GM19452 (cell line): ENCODE measurements at regions not wholly inside any gene's neighbourhood (a gene's known extent, or its start where the extent isn't known, plus 50 kb on each side); places are given as distances from the start of the nearest gene placed in this dataset.
A peak's percentile ranks its signal among the peaks of the same experiment; 100 is the strongest.

ENCODE experiments used
- ATAC-seq: cut with Tn5 transposase; IDR thresholded peaks from one replicate; pipeline ENCODE4 v1.9.1; 2021; ENCODE audit not compliant: unreplicated experiment

- no peak for ATAC-seq
Measured at GRCh38 chr5:103428923-103429322, 133.7 kb downstream of the NUDT12 start.

DNA sequence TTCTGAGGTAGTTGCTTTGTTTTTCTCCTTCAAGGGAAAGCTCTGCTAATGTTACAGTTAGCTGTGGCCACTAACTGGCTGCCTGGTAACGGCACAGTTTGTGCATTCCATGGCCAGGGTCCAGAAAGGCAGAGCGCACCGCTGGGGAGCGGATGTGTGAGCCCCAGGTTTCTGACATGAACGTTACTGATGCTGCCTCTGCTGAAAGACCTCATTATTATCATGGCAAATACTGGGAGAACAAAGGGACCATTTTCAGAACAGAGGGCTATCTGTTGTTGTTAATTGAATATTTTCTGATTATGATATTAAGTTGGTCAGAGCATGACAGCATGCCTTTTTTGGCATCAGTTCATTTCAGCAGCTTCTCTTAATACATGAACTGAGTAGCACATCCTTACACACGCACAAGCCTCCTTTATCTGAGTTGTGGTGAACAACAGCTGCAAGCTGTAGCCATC lies 134.1 kb downstream of the NUDT12 start:
- ATAC-seq: no peak

- no peak for ATAC-seq
Measured at GRCh38 chr5:103427326-103427725, 135.3 kb downstream of the NUDT12 start.

GRCh38 chr5:103425686-103426454 lies 136.7 kb downstream of the NUDT12 start:
- ATAC-seq: no peak

- no peak for ATAC-seq
Measured at GRCh38 chr5:103424453-103425205, 138.0 kb downstream of the NUDT12 start.

DNA sequence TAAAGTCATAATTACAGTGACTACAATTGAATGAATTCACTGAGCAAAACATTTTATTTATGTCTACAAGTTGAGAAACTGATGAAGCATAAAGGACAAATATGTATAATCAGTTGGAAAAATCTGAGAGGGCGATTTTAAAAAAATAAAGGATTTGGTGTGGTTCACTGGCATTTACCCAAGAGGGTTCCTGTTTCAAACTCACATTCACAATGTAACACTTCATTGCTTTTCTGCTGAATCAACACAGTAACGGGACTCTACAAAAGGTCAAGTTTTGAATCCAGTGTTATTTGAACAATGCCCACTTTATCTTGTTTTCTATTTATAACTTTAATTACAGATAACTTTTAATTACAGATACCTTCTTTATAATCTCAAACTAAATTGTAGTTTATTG lies 138.6 kb downstream of the NUDT12 start:
- ATAC-seq: no peak

DNA sequence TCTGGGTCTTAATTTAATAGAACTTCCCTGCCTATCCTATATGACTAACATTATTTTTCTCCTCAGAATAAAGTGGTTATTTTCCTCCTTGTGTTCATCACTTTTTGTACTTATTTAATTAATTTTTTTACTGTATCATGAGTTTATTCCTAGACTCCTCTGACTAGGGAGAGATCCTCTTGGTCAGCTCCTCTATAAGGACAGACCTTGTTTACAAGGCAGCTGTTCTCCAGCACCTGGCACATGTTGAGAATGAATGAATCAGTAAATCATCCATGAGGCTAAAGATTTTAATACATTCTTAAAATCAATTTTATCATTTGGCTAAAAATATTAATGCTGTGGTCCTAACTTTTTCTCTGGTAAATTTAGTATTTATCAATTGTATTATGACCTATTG lies 139.8 kb downstream of the NUDT12 start:
- ATAC-seq: no peak

DNA sequence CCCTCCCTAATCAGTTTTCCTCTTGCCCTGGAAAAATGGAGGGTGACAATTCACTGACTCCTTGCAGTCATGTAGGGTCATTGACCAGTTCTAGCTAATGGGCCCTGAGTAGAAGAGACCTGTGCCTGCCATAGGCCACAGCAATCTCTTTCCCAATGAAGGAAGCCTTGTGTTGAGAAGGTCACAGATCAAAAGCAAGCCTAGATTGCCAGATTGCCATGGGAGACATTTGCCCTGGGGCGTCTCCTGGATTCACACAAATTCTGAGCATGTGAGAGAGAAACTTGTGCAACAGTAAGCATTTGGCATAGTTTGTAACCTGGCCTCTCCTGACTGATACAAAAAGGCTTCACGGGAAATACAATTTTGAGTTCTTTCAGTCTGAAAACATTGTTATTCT lies 148.0 kb downstream of the NUDT12 start:
- ATAC-seq: no peak

GRCh38 chr5:103411711-103412110 lies 150.9 kb downstream of the NUDT12 start:
- ATAC-seq: no peak

GRCh38 chr5:103410172-103410571 lies 151.6 kb downstream of the MACIR start:
- ATAC-seq: peak; percentile 99

GRCh38 chr5:103409013-103409670 lies 150.6 kb downstream of the MACIR start:
- ATAC-seq: no peak

DNA sequence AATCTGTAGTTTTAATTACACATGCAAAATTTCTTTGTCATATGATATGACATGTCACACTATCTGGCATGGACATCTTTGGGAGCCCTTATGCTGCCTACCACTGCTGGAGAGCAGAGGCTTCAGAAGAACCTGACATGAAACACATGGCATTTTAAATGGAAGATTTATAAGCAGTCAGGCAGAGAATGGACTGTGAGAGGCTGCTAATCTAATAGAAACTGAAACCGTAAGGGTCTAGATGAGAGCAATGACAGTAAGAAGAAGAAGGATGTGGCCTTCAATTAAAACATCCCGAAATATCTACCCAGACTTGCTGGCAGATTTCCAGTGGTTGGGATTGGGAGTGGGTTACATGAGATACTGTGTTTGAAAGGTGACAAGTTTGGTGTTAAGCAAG lies 149.8 kb downstream of the MACIR start:
- no peak for ATAC-seq

DNA sequence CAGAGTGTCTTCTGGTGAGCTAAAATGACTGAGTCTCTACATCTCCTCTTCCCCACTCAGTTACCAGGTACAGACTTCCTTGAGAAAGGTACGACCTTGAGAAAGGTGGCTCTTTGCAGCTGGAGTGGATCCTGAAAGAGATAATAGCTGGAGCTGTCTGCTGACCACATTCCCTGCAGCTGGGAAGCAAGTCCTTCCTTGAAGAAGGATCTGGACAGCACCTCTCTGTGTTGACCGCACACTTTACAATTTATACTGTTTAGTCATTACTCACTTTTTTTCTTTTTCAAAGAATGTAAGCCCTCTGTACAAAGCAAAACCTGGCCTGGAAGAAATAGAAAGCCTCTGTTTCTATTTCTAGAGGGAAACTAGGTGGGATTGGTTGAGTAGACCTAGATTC lies 148.8 kb downstream of the MACIR start:
- ATAC-seq: no peak

DNA sequence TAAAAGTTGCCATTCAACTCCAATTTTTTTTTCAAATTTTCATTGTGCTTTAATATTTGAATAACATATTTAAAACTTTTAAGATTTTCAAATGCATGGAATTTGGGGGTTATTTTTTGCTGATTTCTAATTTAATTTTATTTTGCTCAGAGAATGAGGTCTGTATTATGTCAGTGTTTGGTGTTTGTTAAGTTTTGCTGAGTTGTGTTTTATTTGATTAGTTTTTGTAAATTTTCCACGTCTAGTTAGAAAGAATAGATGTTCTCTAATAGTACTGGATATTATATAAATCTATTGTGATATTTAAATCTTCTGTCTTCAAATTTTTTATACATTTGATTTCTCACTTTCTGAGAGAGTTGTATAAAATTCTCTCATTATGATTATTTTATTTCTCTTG lies 145.9 kb downstream of the MACIR start:
- no peak for ATAC-seq

- ATAC-seq: no peak
Measured at GRCh38 chr5:103402851-103403250, 144.3 kb downstream of the MACIR start.

GRCh38 chr5:103397739-103398581 lies 139.4 kb downstream of the MACIR start:
- no peak for ATAC-seq

DNA sequence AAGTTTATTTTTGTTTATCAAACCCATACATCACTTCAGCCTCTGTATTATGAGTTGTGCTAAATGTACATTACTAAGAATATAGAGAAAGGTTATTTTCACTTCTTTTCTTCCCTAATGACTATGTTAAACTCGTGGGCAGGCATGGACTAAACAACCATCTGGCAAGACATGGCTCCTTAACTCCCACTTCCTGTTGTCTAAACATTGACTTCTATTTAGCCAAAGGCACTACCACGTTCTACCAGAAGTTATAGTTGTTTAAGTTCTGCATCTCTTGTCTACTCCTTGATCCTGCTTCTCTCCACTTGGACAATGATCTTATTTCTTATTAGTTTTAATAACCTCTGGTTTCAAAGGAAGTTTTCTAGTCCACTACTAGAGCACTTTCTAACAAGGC lies 136.1 kb downstream of the MACIR start:
- no peak for ATAC-seq

DNA sequence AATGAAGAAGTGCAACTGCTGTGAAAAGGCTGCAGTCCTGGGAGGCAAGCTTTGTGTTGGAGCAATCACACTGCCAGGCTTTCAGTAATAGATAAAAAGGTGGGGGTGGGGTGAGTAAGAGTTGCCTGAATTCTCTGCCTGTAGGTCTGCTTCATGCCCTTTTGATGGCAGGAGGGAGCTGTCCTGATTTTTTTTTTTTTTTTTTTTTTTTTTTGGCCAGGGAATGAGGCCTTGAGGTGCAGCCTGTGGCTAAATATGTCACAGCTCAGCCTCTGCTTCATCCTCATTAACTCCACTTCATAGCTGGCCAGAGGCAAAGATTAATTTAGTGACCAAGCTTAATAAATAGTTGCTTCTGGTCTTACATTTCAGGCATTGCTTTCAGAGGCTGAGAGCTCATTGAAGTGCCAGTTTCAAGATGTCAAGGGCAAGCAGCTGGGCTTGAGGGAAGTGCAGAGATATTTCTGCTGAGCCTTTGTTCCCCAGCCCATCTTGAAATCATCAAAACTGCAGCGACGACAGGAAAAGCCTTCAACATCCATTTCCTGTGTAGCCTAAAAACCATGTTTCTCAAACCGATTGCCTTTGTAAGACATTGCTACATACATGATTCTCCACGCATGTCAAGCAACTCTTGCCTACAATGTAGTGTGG lies 134.7 kb downstream of the MACIR start:
- no peak for ATAC-seq

DNA sequence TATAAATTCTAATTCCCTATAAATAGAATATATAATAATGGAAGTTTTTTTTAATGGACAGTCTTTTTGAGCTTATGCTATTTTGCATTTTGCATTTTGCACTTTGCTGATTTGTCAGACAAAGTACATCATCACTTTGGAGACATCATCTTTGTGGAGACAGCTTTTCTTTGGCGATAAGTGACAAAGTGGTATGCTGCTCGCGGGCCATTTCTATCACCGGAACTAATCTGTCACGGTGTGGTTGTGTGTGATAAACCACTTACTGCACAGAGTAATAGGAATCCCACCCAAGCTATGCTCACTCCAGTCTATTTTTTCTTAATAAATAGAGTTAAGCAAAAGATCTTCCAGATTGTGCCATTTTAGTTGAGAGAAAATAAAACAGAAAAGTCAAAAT lies 133.1 kb downstream of the MACIR start:
- ATAC-seq: no peak

- no peak for ATAC-seq
Measured at GRCh38 chr5:103389846-103390245, 131.3 kb downstream of the MACIR start.
